DMS79 (cell line): ENCODE measurements at regions not wholly inside any gene's neighbourhood (a gene's known extent, or its start where the extent isn't known, plus 50 kb on each side); places are given as distances from the start of the nearest gene placed in this dataset.

Experiments used
- DNase-seq: peaks from one replicate; lab custom pipeline; 2025; lab: John Stamatoyannopoulos, UW

DNA sequence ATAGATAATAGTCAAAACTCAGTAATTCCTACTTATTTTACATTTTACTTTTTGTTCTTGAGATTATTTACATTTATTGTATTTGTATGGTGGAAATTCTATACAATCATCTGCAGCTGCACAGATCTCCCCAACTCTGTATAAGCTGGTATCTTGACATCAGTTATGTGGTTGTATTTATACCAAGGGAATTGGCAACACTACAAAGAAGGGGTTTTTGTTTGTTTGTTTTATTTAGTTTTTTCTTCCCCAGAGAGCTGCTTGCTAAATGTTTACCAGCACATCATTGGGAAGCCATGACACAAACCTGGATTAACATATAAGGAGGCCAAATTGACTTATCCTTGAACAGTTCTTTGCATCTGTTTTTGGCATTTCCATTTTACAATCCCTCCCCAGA, 389.2 kb upstream of the KCNMB2 start:
- DNase-seq, result no peak

DNA sequence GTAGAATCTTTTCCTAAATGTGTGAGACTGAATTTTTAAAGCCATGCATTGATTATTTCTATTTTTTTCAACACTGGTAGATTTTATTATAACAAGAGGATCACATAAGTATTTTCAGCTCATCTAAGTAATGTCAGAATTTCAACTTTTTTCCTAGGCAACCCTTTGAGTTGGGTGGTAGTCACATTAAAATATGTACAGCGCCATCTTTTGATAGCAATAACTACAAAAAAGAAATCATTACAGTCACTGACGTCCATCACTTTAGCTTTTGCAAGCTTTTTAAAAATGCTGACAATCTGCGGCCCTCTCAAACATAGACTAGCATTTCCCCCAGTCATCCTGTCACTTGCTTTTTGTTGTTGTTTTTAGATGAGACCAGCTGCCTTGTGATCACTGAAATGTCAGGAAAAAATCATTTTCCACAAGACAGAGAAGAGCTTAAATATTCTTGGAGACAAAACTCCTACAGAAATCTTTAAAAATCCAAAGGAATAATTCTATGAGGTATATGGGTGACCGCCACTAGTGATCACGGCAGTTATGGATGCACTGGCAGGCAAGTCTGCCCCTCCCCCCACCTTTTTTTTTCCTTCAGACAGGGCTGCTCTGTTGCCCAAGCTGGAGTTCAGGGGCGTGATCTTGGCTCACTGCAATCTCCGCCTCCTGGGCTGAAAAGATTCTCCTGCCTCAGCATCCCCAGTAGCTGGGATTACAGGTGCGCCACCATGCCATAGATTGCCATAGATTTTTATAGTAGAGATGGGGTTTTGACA, 384.0 kb upstream of the KCNMB2 start:
- DNase-seq, result no peak

DNA sequence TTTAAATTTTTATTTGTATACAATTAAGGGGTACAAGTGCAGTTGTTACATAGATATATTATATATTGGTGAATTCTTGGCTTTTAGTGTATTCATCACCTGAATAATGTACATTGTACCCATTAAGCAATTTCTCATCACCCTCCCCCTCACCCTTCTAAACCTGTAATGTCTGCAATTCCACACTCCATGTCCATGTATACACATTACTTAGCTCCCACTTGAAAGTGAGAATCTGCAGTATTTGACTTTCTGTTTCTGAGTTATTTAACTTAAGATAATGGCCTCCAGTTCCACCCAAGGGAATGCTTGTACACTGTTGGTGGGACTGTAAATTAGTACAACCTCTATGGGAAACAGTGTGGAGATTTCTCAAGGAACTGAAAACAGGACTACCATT, 383.2 kb upstream of the KCNMB2 start:
- no peak for DNase-seq

DNA sequence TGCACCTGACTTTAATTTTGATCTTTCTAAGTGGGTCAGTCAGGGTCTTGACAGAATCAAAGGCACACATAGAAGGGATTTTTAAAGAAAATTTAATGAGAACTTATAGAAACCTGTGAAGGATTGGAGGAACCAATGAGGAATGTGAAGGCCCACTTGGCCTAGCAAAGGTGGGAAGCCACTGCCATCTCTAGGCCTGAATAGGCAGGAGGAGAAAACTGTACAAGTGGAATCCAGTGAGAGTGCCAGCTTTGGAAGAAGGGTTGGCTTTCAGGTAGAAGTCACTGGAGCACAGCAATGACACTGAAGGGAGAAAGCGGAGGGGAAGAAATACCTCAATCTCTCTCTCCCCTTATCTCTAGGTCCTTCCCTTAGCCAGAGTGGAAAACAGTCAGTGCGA, 380.7 kb upstream of the KCNMB2 start:
- DNase-seq, result no peak

DNA sequence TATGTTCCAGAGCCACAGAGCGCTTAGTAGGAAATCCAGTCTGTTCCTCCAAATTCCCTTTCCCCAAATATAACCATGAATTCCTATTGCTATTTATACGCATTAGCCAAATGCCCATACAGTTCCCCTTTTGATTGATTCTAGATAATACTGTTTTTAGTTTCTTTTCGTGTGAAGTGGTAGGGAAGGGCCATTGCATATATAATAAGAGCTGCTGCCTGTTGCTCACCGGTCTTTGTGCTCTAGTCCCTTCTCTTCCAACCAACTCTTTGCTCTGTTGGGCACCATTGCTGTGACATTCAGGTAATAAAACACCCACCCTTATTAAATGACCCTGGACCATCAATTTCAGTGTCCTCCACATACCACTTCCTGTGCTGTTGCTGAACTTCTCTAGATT, 379.9 kb upstream of the KCNMB2 start:
- no peak for DNase-seq

DNA sequence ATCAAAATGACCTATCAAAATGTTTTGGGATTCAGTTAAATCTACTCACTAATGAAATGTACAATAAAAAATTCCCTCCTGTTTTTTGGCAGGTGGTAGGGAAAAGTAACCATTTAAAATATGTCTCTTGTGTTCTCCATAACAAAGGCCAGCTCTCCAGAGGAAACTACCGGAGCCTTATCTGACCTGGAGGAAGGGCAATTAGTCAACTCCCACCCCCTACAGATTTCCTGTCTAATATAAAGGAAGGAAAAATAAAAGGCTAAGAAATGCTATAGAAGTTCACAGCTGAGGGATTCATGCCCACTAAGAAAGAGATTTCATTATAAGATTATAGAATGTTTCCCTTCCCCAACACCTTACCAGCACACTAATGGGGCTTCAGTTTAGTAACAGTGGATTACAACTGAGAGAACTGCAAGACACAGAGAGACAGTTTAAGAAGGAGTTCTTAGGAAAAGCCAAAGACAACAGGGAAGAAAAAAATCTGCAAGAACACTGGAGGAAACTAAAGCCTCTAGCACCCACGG, 376.5 kb upstream of the KCNMB2 start:
- DNase-seq, result no peak

DNA sequence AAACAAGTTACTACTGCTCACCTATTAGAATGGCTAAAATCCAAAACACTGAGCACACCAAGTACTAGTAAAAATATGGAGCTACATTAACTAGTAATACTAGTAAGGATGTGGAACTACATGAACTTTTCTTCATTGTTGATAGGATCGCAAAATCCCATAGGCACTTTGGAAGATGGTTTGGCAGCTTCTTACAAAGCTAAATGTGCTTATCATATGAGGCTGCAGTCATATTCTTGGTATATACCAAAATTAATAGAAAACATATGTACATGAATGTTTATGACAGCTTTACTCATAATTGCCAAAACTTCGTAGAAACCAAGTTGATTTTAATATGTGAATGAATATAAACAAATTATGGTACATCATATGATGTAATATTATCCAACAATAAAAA, 366.8 kb upstream of the KCNMB2 start:
- DNase-seq, result no peak

DNA sequence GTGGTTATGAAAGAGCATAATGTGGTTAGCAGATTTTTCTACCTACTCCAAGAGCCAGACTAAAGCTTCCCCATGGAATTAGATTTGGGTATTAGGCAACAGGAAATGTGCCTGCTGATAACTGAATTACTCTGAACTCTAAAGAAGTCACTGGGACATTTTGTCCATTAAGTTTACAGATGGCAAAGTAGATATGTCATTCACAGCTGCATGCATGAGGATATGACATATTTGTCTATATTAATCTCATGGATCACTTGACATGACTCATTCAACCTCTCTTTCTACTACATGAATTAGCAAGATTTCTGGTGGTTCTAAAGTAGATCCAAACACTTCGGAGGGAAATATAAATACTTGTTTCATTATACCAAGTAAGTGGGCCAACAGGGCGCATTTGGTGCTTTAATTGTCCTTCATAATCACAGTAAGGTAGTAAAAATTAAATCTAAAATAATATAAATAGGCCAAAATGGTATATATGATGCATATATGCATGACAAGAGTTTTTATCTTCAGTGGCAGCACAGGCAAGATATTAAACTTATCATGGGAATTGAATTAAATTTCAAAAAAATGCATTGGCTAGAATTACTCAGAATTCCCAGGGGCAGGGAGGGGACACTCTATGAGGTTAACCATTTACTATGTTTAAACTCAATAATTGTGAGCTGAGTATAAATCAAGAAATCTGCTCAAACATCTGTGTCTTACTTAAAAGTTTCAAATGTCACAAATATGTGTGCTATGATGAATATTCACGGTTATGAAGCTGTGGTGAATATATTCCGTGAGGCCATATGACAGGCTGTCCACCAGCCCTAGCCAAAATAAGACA, 365.3 kb upstream of the KCNMB2 start:
- DNase-seq, result no peak

DNA sequence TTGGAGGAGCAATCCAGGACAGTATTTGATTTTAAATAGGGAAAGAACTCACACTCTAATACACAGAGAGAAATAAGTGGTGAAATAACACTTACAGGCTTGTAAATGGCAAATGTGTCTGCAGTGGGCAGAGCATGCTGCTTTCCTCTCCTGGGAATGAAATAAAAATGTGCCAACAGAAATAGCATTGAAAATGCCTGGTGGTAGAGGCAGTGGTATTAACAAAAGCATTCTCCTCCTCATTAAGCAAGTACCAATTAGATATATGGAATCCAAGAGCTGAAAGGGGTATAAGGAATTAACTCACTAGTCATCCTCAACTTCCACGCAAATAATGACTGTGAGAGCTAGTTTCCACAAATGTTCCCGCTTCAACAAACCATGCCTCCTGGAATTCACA, 364.1 kb upstream of the KCNMB2 start:
- no peak for DNase-seq

DNA sequence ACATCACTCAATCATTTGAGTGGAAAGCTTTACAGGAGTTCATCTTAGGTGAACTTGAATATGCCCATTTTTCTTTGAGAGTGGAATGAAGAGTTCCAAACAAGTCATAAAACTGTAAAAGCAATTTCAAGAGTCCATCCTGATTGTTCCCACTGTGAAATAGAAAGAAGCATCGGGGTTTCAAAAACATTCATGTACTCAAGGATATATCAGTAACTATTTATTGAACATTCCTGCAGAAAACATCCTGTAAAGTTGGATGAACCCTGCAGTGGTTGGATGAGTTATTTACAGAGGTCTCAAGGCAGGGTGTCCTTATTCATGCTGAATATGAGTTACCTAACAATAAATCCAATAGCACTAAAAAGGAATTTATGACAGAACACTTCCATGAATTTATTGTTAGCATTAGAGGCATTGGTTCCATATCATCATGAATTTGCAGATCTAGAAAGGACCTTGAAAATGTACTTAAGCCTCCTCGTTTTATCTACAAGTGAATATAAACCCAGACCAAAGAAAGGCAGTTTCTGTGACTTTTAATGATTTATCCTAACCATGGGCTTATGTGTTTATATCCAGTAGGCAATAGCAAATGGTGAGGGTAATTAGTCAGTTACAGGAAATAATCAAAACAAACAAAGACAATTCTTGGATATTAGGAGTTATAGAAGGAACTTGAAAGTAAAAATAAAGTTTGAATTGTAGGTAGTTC, 361.9 kb upstream of the KCNMB2 start:
- no peak for DNase-seq

DNA sequence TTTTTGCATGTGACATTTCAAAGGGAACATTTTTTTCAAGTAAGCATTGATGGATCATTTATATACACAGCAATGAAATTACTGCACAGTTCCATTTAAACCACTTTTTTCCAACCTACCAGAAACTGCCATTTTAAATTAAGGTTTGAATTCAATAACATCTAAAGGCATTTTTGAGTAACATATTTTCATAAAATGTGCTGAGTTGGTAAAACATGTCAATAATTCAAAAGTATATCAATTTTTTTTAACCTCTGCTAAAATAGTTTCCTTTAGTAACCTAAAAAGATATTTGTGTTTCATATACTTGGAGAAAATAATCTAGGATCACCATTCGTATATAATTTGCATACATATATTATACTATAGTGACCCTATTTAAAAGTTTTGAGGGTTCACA, 355.1 kb upstream of the KCNMB2 start:
- no peak for DNase-seq

DNA sequence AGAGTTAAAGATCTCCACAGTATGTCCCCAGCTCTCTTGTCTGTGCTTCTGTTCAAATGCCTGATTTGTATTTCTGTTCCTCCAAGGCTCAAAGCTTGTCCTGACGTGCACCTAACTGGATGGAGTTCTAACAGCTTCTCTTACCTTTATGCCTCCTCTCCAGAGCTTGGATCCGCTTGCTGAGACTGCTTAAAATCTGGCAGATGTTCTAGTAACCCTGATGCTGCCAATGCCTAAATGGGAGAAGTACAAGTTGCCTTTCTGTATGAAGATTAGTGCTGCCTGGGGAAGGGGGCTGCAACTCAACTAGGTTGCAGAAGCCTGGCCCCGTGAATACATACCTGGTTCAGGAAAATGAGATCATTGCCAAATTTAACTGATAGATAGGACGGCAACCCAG, 354.5 kb upstream of the KCNMB2 start:
- no peak for DNase-seq

DNA sequence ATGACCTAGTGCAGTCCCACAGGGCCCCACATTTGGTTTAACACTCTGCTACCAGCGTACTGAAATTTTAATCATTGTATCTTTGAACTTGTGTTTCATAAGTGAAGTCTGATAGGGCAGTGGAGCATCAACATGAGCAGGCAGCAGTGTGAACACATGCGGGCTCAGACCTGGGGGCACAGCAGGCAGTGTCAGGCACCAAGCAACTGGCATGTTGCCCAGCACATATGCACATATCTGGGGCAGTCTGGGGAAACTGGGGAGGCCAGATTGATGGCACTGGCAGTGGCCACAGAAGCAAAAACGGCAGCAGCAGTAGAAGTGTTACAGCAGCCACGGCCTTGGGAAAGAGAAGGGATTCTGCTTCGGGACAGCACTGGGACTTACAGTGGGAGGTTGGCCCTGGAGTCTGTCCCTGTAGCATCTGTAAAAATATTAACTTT, 353.9 kb upstream of the KCNMB2 start:
- no peak for DNase-seq

DNA sequence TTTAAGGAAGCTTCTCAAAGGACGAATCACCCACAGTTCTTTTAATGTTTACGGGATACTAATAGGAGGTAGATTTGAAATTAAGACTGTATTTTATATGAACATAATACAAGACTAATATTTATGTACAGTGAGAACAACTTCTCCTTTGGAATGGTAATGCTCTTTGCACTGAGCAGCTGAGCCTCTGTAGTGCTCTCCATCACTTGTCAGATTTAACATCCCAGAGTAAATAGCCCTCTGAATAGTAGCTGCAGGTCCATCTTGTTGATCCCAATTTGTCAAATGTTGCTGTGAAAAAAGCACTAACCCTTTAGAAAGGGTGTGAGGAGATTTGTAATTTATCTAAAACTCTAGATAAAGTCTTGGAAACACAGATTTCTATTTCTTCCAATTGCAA, 351.4 kb upstream of the KCNMB2 start:
- no peak for DNase-seq

DNA sequence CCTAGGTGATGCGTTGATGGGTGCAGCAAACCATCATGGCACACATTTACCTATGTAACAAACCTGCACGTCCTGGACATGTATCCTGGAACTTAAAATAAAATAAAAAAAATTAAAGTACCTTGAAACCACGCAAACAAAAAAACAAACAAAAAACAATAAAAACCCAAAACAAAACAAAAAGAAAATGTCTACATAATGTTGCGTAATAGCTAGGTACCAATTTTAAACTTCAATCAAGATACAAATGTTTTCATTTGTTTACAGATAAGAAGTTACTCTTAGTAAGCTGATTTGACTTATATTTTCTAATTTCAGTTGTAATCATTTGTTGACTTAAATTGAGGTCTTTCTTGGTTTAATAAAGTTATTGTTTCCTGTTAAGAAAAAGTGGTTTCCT, 349.6 kb upstream of the KCNMB2 start:
- no peak for DNase-seq

DNA sequence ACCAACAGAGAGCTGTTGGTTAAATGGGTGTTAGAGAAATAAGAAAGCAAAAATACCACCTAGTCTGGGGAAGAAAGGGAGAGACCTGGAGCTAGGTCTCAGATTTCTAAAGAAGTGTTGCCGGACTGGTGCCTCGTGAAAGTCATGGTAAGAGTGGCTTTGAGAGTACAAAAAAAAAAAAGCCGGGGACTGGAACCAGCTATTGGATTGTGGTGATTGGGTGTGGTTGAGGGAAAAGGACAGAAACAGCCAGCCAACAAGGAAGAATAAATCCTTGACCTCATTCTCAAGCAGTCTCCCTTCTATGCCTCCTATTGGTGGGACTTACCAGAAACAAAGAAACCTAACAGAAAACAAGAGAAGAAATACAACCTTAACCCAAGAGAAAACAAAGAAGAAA, 346.4 kb upstream of the KCNMB2 start:
- DNase-seq, result no peak

DNA sequence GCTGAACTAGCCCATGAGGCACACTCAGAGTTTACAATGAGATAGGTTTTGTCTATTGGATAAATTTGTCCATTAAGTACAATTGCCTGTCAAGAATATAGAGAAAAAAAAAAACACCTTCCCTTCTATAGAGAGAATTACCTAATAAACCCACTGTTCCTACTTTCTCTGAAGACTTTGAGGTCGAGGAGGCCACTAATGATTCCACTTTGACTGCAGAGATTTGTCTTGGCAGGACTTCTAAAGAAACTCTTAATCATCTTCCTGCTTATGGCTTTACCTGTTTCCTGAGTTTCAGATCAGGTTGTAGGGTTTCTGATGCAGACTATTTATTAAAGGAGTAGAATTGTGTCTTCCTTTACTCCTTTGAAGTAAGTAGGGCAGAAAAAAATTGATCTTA, 342.4 kb upstream of the KCNMB2 start:
- DNase-seq, result no peak

DNA sequence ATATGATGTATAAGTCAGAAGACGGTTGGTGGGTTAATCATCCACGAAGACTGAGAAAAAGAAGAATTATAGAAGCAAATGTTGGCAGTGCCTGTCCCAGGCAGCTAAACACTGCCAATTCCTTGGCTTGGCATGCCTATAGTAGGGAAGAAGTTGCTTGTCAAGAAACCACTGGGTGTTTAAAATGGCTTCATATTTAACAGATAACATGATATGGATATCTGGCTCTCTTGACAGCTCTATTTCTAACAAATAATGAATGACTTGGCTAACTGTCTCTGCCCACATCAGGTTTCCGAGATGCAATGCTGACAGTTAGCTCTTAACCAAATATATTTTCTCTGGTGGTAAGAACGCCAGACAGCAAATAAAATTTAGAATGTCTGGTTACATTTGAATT, 341.7 kb upstream of the KCNMB2 start:
- no peak for DNase-seq

DNA sequence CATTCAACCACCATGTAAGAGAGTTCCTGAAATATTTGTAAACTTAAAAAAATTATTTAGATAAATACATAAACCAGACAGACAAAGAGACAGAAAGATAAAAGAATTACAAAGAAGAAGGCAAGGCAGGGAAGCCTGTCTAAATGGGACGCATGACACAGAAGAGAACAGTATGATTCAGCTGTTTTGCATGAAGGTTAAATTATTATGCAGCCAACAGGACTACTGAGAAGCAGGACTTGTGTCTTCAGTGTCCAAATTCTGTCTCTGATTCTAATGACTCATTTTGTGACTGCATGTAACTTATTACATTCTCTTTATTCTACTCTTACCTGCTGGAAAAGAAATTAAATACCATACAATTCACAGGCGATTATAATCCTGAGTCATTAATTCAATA, 340.4 kb upstream of the KCNMB2 start:
- no peak for DNase-seq

DNA sequence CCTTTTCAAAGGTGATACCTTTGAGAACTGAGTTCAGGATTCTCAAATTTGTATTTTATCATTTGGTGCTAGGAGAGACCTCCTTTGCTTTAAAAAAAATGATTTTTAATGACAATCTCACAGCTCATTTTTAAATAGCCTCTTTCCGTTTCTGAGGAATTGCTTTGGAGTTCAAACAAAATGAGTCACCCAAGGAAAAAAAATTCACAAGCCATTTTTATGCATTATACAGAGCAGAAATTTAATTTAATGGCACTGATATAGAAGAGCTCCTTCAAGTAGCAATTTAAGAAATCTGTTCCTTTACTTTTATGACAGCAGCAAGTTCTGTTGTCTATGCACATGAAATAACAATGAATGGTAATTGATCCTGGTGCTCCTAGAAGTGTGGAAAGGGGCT, 337.9 kb upstream of the KCNMB2 start:
- no peak for DNase-seq

DNA sequence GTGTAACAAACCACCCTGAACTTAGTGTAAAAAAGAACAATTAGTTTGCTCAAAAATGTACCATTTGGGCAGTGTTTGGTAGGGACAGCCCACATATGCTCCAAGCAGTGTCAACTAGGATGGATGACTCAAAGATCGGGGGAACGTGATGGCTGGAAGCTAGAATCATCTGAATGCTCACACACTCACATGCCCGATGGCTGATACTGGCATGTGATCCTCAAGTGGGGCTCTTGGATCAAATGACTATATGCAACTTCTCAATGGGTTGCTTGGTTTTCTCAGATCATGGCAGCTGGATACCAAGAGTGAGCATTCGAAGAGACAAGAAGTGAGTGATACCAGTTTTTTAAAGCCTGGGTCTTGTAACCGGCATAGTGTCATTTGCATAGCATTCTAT, 335.9 kb upstream of the KCNMB2 start:
- DNase-seq, result no peak

DNA sequence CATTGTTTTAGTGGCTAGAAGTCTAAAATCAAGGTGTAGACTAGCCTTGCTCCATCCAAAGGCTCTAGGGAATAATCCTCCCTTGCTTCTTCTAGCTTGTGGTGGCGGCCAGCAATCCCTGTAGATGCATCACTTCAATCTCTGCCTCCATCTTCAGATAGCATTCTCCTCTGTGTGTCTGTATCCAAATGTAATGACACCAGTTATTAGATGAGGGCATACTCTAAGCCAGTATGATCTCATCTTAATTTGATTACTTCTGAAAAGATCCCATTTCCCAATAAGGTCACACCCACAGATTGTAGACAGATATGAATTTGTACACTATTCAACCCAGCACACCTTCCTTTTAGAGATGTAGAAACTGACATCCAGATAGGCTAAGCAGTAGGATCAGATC, 334.5 kb upstream of the KCNMB2 start:
- no peak for DNase-seq

DNA sequence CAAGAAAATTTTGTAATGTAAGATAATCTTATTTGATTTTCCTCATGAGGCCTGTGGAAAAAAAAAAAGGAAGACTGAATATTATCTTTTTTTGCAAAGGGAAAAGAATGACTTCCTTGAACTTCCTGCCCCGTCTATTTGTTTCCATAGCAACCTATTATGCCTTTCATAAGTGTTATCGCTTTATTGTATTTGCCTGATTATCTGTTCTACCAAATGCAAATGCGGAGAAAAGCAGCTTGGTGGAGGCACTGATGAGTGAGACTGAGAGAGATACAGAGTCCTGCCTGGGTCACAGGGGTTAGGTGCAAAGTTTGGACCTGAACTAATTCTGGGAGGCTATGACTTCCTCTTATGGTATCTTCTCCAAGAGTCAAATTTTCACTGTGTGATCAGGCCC, 334.0 kb upstream of the KCNMB2 start:
- DNase-seq, result no peak
